ENCODE measurements at regions not wholly inside any gene's neighbourhood (a gene's known extent, or its start where the extent isn't known, plus 50 kb on each side); places are given as distances from the start of the nearest gene placed in this dataset.

DNA sequence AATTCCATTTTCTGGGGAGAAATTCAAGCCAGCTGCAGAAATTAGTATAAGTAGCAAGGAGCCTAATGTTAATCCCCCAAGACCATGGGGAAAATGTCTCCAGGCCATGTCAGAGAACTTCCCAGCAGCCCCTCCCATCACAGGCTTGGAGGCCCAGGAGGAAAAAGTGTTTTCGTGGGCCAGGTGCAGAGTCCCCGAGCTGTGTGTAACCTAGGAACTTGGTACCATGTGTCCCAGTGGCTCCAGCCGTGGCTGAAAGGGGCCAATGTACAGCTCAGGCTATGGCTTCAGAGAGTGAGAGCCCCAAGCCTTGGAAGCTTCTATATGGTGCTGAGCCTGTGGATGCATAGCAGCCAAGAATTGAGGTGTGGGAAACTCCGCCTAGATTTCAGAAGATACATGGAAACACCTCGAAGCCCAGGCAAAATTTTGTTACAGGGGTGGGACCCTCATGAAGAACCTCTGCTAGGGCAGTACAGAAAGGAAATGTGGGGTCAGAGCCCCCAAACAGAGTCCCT is 286.3 kb downstream of the MATN1 start:
- Histone ChIP-seq H3K36me3 (no peaks in the 10 kb centered on the region), H3K27ac (replicated peaks in 1 of 4) (no peak overlapping the region), H3K4me1 (no peaks in the 10 kb centered on the region), H3K9me3 (peaks cover 0 to 6% (median 0%) of the 10 kb centered on the region in 4 donors), H3K4me3 (no peak overlapping the region), H3K27me3 (peaks cover 0 to 23% (median 0%) of the 10 kb centered on the region in 4 donors)
- peak; percentile 66 for DNase-seq (ENCODE audit: extremely low spot score)
- TF ChIP-seq EP300 (IDR thresholded peaks at IDR 0.05) (no peak), POLR2AphosphoS5 (IDR thresholded peaks at IDR 0.05) (no peak), POLR2A (IDR thresholded peaks at IDR 0.05; ENCODE audit: low read depth) (no peak)
- TF ChIP-seq, protein P1, sequence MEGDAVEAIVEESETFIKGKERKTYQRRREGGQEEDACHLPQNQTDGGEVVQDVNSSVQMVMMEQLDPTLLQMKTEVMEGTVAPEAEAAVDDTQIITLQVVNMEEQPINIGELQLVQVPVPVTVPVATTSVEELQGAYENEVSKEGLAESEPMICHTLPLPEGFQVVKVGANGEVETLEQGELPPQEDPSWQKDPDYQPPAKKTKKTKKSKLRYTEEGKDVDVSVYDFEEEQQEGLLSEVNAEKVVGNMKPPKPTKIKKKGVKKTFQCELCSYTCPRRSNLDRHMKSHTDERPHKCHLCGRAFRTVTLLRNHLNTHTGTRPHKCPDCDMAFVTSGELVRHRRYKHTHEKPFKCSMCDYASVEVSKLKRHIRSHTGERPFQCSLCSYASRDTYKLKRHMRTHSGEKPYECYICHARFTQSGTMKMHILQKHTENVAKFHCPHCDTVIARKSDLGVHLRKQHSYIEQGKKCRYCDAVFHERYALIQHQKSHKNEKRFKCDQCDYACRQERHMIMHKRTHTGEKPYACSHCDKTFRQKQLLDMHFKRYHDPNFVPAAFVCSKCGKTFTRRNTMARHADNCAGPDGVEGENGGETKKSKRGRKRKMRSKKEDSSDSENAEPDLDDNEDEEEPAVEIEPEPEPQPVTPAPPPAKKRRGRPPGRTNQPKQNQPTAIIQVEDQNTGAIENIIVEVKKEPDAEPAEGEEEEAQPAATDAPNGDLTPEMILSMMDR (IDR thresholded peaks at IDR 0.05), result no peak
- 84% methylated on average over 5 of the region's 5 CpGs for WGBS
- intact Hi-C loops (cut with DNase I), result no loop called here

- H3K27me3 ChIP-seq, result peaks cover 0 to 23% (median 4%) of the 10 kb centered on the region in 4 donors
- no peak for TF ChIP-seq EP300 (IDR thresholded peaks at IDR 0.05)
- TF ChIP-seq, protein P1 (IDR thresholded peaks at IDR 0.05), result no peak
- TF ChIP-seq POLR2A (IDR thresholded peaks at IDR 0.05; ENCODE audit: low read depth), result no peak
- TF ChIP-seq POLR2AphosphoS5 (IDR thresholded peaks at IDR 0.05), result no peak
- intact Hi-C loops (cut with DNase I), result no loop called here
- WGBS, result 42% methylated on average over 2 of the region's 2 CpGs
- no peak overlapping the region for H3K27ac ChIP-seq (replicated peaks in 1 of 4)
- peak; percentile 5 for DNase-seq (ENCODE audit: extremely low spot score)
- no peak overlapping the region for H3K4me3 ChIP-seq
- peaks cover 0 to 24% (median 17%) of the 10 kb centered on the region in 4 donors for H3K9me3 ChIP-seq
- no peaks in the 10 kb centered on the region for H3K36me3 ChIP-seq
- H3K4me1 ChIP-seq, result no peaks in the 10 kb centered on the region
Observed at GRCh38 chr1:30427545-30427944, 295.8 kb downstream of the MATN1 start.

DNA sequence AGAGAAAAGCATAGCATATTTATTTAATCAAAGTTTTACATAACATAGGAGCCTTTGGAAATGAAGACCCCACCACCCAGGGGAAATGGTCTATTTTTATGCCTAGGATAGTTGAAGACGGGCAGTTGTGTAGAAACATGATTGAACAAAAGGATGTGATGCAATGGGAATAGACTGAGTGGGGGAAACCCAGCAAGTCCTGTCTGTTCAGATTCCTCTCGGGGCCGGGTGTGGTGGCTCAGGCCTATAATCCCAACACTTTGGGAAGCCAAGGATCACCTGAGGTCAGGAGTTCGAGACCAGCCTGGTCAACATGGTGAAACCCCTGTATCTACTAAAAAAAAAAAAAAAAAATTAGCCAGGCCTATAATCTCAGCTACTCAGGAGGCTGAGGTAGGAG is 298.3 kb downstream of the MATN1 start:
- Histone ChIP-seq H3K27ac (replicated peaks in 1 of 4) (no peak overlapping the region), H3K4me1 (no peaks in the 10 kb centered on the region), H3K36me3 (no peaks in the 10 kb centered on the region), H3K27me3 (peaks cover 0 to 38% (median 4%) of the 10 kb centered on the region in 4 donors), H3K4me3 (no peak overlapping the region), H3K9me3 (peaks cover 0 to 24% (median 17%) of the 10 kb centered on the region in 4 donors)
- DNase-seq (ENCODE audit: extremely low spot score), result peak; percentile 45
- intact Hi-C loops (cut with DNase I), result no loop called here
- 81% methylated on average over 4 of the region's 4 CpGs for WGBS
- TF ChIP-seq, protein P1 (IDR thresholded peaks at IDR 0.05), result no peak
- TF ChIP-seq EP300 (IDR thresholded peaks at IDR 0.05) (no peak), POLR2AphosphoS5 (IDR thresholded peaks at IDR 0.05) (no peak), POLR2A (IDR thresholded peaks at IDR 0.05; ENCODE audit: low read depth) (no peak)

DNA sequence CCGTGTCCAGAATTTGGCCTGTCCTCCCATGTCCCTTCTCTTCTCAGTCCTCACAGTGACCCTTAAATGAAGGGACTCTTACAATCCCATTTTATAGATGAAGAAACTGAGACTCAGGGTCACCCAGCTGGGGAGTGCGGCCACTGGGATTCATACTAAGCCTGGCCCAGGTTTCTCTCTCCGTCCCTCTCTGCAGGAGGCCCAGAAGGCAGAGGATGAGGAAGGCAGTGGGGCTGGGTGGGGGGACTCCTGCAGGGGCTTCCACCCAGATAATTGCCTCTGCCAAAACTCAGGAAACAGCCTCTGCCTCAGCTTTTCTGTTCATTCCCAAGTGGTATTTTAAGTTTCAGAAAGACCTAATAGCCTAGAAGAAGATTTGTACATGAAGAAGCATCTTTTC is 299.8 kb downstream of the MATN1 start:
- no peaks in the 10 kb centered on the region for H3K4me1 ChIP-seq
- intact Hi-C loops (cut with DNase I), result no loop called here
- peaks cover 0 to 50% (median 4%) of the 10 kb centered on the region in 4 donors for H3K27me3 ChIP-seq
- H3K36me3 ChIP-seq, result no peaks in the 10 kb centered on the region
- no peak overlapping the region for H3K4me3 ChIP-seq
- H3K9me3 ChIP-seq, result peaks cover 0 to 15% (median 14%) of the 10 kb centered on the region in 4 donors
- peak; percentile 60 for DNase-seq (ENCODE audit: extremely low spot score)
- WGBS, result 84% methylated on average over 3 of the region's 3 CpGs
- TF ChIP-seq, protein P1 (IDR thresholded peaks at IDR 0.05), result no peak
- TF ChIP-seq POLR2A (IDR thresholded peaks at IDR 0.05; ENCODE audit: low read depth) (no peak), EP300 (IDR thresholded peaks at IDR 0.05) (no peak), POLR2AphosphoS5 (IDR thresholded peaks at IDR 0.05) (no peak)
- no peak overlapping the region for H3K27ac ChIP-seq (replicated peaks in 1 of 4)

- WGBS, result 40% methylated on average over 1 of the region's 2 CpGs
- DNase-seq (ENCODE audit: extremely low spot score), result peak; percentile 74
- peaks cover 0 to 47% (median 4%) of the 10 kb centered on the region in 4 donors for H3K27me3 ChIP-seq
Observed at GRCh38 chr1:30422251-30422650, 301.1 kb downstream of the MATN1 start.

More at GRCh38 chr1:30422251-30422650, 301.1 kb downstream of the MATN1 start:
- no peak for TF ChIP-seq EP300 (IDR thresholded peaks at IDR 0.05)
- no peak for TF ChIP-seq POLR2A (IDR thresholded peaks at IDR 0.05; ENCODE audit: low read depth)
- TF ChIP-seq POLR2AphosphoS5 (IDR thresholded peaks at IDR 0.05), result no peak
- TF ChIP-seq, protein P1 (IDR thresholded peaks at IDR 0.05), result no peak
- intact Hi-C loops (cut with DNase I), result no loop called here
- no peak overlapping the region for H3K4me3 ChIP-seq
- no peaks in the 10 kb centered on the region for H3K4me1 ChIP-seq
- peaks cover 0 to 2% (median under 1%) of the 10 kb centered on the region in 4 donors for H3K9me3 ChIP-seq
- no peaks in the 10 kb centered on the region for H3K36me3 ChIP-seq
- no peak overlapping the region for H3K27ac ChIP-seq (replicated peaks in 1 of 4)

Measured in esophagus muscularis mucosa (tissue), 4 donors.